ENCODE measurements at regions not wholly inside any gene's neighbourhood (a gene's known extent, or its start where the extent isn't known, plus 50 kb on each side); places are given as distances from the start of the nearest gene placed in this dataset.
"Not testable (repeated sequence)": the region's sequence is repeated elsewhere in the genome, so short reads cannot be mapped to it uniquely, and the experiment has no call there.

DNA sequence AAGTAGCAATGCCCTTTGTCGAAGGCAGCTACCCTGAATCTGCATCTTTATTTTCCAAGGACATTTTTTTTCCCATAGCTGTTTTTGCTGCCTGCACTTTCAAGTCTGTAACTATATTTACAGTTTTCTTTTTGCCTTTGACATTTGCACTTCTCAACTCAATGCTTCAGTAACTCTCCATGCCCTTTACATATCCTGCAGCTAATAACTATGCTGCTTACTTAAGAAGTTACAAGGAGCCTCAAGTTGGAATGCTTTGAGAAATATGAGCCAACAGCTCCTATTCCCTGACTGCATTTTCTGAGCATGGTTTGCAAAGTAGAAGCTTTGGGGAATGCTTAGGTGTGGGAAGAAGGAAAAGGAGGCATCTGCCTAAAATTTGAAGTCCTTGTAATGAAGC, 194.8 kb upstream of the TRPC7 start:
- DNase-seq (ENCODE audit: low spot score in 2 of 2, unreplicated experiment in 2 of 2), result no peak
- peaks cover 9% of the 10 kb centered on the region for H3K9me3 Mint-ChIP-seq
- H3K4me1 Mint-ChIP-seq, result peaks cover 6% of the 10 kb centered on the region
- H3K27ac Mint-ChIP-seq, result no peak overlapping the region
- no peak overlapping the region for H3K4me3 Mint-ChIP-seq
- no peak for TF ChIP-seq CTCF (IDR thresholded peaks at IDR 0.05; ENCODE audit: unreplicated experiment)
- H3K36me3 Mint-ChIP-seq, result no peaks in the 10 kb centered on the region
- H3K27me3 Mint-ChIP-seq (ENCODE audit: low read depth), result no peaks in the 10 kb centered on the region

DNA sequence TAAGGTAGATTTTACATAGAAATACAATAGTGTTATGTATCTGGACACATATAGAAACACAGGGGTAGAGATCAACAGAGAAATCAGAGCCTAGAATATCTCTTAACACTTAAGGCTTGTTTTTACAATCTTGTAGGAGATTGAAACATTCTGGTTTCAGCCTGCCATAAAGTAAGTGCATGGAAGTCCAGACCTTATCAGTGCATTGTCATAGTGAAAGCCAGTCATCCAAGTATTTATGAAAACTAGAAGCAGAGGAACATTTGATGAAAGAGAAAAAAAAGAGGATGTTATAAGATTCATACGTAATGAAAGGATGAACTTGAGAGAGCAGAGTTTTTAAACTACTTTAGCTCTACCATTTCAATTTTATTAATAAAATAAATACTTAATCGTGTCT, 194.3 kb upstream of the TRPC7 start:
- H3K4me1 Mint-ChIP-seq, result peaks cover 6% of the 10 kb centered on the region
- DNase-seq (ENCODE audit: low spot score in 2 of 2, unreplicated experiment in 2 of 2), result no peak
- no peak overlapping the region for H3K27ac Mint-ChIP-seq
- H3K9me3 Mint-ChIP-seq, result peaks cover 14% of the 10 kb centered on the region
- no peak for TF ChIP-seq CTCF (IDR thresholded peaks at IDR 0.05; ENCODE audit: unreplicated experiment)
- H3K36me3 Mint-ChIP-seq, result peaks cover 2% of the 10 kb centered on the region
- no peaks in the 10 kb centered on the region for H3K27me3 Mint-ChIP-seq (ENCODE audit: low read depth)
- H3K4me3 Mint-ChIP-seq, result no peak overlapping the region

- H3K9me3 Mint-ChIP-seq; H3K4me3 Mint-ChIP-seq; H3K4me1 Mint-ChIP-seq; H3K36me3 Mint-ChIP-seq; H3K27ac Mint-ChIP-seq; H3K27me3 Mint-ChIP-seq (ENCODE audit: low read depth); DNase-seq (ENCODE audit: low spot score in 2 of 2, unreplicated experiment in 2 of 2): not testable (repeated sequence)
Observed at GRCh38 chr5:136547096-136547495, 181.8 kb upstream of the TRPC7 start.

GRCh38 chr5:136546441-136546840, 181.1 kb upstream of the TRPC7 start:
- not testable (repeated sequence) for H3K4me3 Mint-ChIP-seq; H3K27me3 Mint-ChIP-seq (ENCODE audit: low read depth); H3K9me3 Mint-ChIP-seq; DNase-seq (ENCODE audit: low spot score in 2 of 2, unreplicated experiment in 2 of 2); H3K36me3 Mint-ChIP-seq; H3K27ac Mint-ChIP-seq
- peaks cover 13% of the 10 kb centered on the region for H3K4me1 Mint-ChIP-seq

DNA sequence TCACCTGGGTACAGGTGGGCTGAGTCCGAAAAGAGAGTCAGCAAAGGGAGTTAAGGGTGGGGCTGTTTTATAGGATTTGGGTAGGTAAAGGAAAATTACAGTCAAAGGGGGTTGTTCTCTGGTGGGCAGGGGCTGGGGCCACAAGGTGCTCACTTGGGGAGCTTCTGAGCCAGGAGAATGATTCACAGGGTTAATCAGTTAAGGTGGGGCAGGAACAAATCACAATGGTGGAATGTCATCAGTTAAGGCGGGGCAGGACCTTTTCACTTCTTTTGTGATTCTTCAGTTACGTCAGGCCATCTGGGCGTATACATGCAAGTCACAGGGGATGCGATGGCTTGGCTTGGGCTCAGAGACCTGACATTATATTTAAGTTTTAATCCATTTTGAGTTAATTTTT, 179.7 kb upstream of the TRPC7 start:
- H3K9me3 Mint-ChIP-seq; H3K27me3 Mint-ChIP-seq (ENCODE audit: low read depth); H3K27ac Mint-ChIP-seq; H3K4me3 Mint-ChIP-seq; H3K36me3 Mint-ChIP-seq; DNase-seq (ENCODE audit: low spot score in 2 of 2, unreplicated experiment in 2 of 2): not testable (repeated sequence)
- peaks cover 13% of the 10 kb centered on the region for H3K4me1 Mint-ChIP-seq

- peaks cover 7% of the 10 kb centered on the region for H3K4me1 Mint-ChIP-seq
- peaks cover 8% of the 10 kb centered on the region for H3K9me3 Mint-ChIP-seq
- no peak overlapping the region for H3K27ac Mint-ChIP-seq
- no peak for TF ChIP-seq CTCF (IDR thresholded peaks at IDR 0.05; ENCODE audit: unreplicated experiment)
- DNase-seq (ENCODE audit: low spot score in 2 of 2, unreplicated experiment in 2 of 2), result no peak
- H3K36me3 Mint-ChIP-seq, result no peaks in the 10 kb centered on the region
- H3K27me3 Mint-ChIP-seq (ENCODE audit: low read depth), result peaks cover 3% of the 10 kb centered on the region
- H3K4me3 Mint-ChIP-seq, result no peak overlapping the region
Observed at GRCh38 chr5:136538534-136538933, 173.2 kb upstream of the TRPC7 start.

DNA sequence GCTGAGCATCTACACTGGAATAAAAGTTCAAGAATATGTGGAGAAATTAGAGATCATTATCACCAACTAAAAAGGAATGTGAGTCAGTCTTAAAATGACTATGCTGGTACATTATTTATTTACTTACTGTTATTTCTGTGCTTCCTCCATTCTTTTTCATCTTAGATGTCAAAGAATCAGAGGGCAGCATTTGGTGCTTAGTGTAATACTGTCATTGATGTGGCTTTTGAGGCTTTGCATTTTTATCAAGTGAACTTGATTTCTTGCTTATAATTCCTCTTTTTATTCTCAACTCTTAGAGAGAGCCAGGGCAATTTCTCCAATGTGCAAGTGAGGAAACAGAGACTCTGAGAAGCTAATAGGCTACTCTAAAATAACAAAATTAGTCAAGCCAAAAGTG, 163.7 kb upstream of the TRPC7 start:
- Mint-ChIP-seq H3K4me1 (peaks cover 29% of the 10 kb centered on the region), H3K27ac (no peak overlapping the region), H3K27me3 (ENCODE audit: low read depth) (no peaks in the 10 kb centered on the region), H3K9me3 (peaks cover 4% of the 10 kb centered on the region), H3K4me3 (no peak overlapping the region), H3K36me3 (no peaks in the 10 kb centered on the region)
- TF ChIP-seq CTCF (IDR thresholded peaks at IDR 0.05; ENCODE audit: unreplicated experiment), result no peak
- DNase-seq (ENCODE audit: low spot score in 2 of 2, unreplicated experiment in 2 of 2), result no peak
